ENCODE measurements at regions not wholly inside any gene's neighbourhood (a gene's known extent, or its start where the extent isn't known, plus 50 kb on each side); places are given as distances from the start of the nearest gene placed in this dataset.

GRCh38 chr1:234989479-234990327, 138.9 kb downstream of the TOMM20 start:
- Histone ChIP-seq H3K4me1 (ENCODE audit: control insufficient read depth in 1 of 2, insufficient read depth in 2 of 2, low read length in 2 of 2) (peaks cover 16 to 22% of the 10 kb centered on the region in 2 donors), H3K9ac (ENCODE audit: low read depth in 1 of 2, low read length in 2 of 2) (no peak overlapping the region), H3K36me3 (ENCODE audit: control insufficient read depth in 1 of 2, insufficient read depth in 2 of 2, low read length in 2 of 2) (no peaks in the 10 kb centered on the region), H3K27me3 (ENCODE audit: control insufficient read depth in 1 of 2, insufficient read depth in 2 of 2, low read length in 2 of 2) (no peaks in the 10 kb centered on the region), H3K27ac (ENCODE audit: low read depth, low read length) (no peak overlapping the region), H3K9me3 (ENCODE audit: control insufficient read depth in 1 of 2, low read length in 2 of 2) (no peaks in the 10 kb centered on the region), H3K4me3 (ENCODE audit: low read depth in 1 of 2, low read length in 2 of 2) (no peak overlapping the region)

- Histone ChIP-seq H3K27me3 (ENCODE audit: control insufficient read depth in 1 of 2, insufficient read depth in 2 of 2, low read length in 2 of 2) (no peaks in the 10 kb centered on the region), H3K27ac (ENCODE audit: low read depth, low read length) (no peak overlapping the region), H3K4me1 (ENCODE audit: control insufficient read depth in 1 of 2, insufficient read depth in 2 of 2, low read length in 2 of 2) (peaks cover 23 to 29% of the 10 kb centered on the region in 2 donors), H3K9me3 (ENCODE audit: control insufficient read depth in 1 of 2, low read length in 2 of 2) (no peaks in the 10 kb centered on the region), H3K4me3 (ENCODE audit: low read depth in 1 of 2, low read length in 2 of 2) (no peak overlapping the region), H3K36me3 (ENCODE audit: control insufficient read depth in 1 of 2, insufficient read depth in 2 of 2, low read length in 2 of 2) (no peaks in the 10 kb centered on the region), H3K9ac (ENCODE audit: low read depth in 1 of 2, low read length in 2 of 2) (no peak overlapping the region)
Measured at GRCh38 chr1:234989019-234989418, 139.6 kb downstream of the TOMM20 start.

DNA sequence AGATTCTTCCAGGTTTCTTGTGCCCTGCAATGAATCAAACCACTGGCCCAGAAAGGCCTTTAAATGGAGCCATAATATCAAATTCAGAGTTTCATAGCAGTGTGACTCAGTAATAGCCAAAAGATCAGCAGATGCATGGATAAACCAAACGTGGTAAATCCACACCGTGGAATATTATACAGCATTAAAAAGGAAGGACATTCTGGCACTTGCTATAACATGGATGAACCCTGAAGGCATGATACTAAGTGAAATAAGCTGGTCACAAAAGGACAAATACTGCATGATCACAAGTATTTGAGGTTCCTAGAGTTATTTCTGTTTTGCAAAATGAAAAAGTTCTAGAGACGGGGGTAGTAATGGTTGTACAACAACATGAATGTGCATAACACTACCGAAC, 140.1 kb downstream of the TOMM20 start:
- Histone ChIP-seq H3K27ac (ENCODE audit: low read depth, low read length) (peak overlapping the region; percentile 6), H3K9me3 (ENCODE audit: control insufficient read depth in 1 of 2, low read length in 2 of 2) (no peaks in the 10 kb centered on the region), H3K27me3 (ENCODE audit: control insufficient read depth in 1 of 2, insufficient read depth in 2 of 2, low read length in 2 of 2) (no peaks in the 10 kb centered on the region), H3K4me1 (ENCODE audit: control insufficient read depth in 1 of 2, insufficient read depth in 2 of 2, low read length in 2 of 2) (peaks cover 24 to 30% of the 10 kb centered on the region in 2 donors), H3K4me3 (ENCODE audit: low read depth in 1 of 2, low read length in 2 of 2) (no peak overlapping the region), H3K36me3 (ENCODE audit: control insufficient read depth in 1 of 2, insufficient read depth in 2 of 2, low read length in 2 of 2) (no peaks in the 10 kb centered on the region), H3K9ac (ENCODE audit: low read depth in 1 of 2, low read length in 2 of 2) (no peak overlapping the region)

GRCh38 chr1:234988155-234988517, 140.5 kb downstream of the TOMM20 start:
- peak overlapping the region; percentile 48 for H3K27ac ChIP-seq (ENCODE audit: low read depth, low read length)
- H3K4me1 ChIP-seq (ENCODE audit: control insufficient read depth in 1 of 2, insufficient read depth in 2 of 2, low read length in 2 of 2): peaks cover 24 to 30% of the 10 kb centered on the region in 2 donors
- no peaks in the 10 kb centered on the region for H3K27me3 ChIP-seq (ENCODE audit: control insufficient read depth in 1 of 2, insufficient read depth in 2 of 2, low read length in 2 of 2)
- H3K36me3 ChIP-seq (ENCODE audit: control insufficient read depth in 1 of 2, insufficient read depth in 2 of 2, low read length in 2 of 2): no peaks in the 10 kb centered on the region
- H3K9me3 ChIP-seq (ENCODE audit: control insufficient read depth in 1 of 2, low read length in 2 of 2): no peaks in the 10 kb centered on the region
- H3K9ac ChIP-seq (ENCODE audit: low read depth in 1 of 2, low read length in 2 of 2): peak overlapping the region; percentile 27 to 49
- no peak overlapping the region for H3K4me3 ChIP-seq (ENCODE audit: low read depth in 1 of 2, low read length in 2 of 2)

DNA sequence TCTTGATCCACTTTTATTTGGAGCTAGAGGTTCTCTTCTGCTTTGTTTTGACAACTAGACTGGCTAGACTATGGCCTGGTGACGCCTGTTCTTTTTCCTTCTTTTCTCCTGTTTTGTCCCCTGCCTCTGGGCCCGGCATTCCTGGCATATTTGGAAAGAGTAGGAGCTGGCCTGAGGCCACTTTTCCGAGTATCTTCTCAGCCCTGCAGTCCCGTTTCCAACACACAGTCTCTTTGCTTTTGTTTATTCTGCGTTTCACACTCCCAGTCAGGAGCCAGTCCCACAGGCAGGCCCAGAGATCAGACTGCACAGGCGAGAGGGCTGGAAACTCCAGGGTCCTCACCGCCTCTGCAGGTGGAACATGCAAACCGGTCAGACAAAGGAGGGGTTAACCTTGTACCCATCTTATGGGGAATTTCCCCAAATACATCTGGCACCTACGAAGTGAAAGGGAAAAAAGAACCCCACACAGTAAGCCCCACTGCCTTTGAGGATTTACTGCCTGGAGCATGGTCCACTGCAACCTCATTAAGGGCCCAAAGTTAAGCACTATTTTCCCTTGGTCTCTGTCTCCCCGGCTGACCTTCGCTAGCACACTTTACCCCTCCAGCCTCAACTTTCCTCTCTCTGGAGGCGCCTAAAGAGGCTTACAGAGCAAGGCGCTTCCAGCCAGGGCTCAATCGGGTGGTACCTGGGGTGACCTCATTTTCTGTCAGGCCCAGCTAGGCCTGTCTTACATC, 141.1 kb downstream of the TOMM20 start:
- H3K4me3 ChIP-seq (ENCODE audit: low read depth in 1 of 2, low read length in 2 of 2): no peak overlapping the region
- peaks cover 24 to 30% of the 10 kb centered on the region in 2 donors for H3K4me1 ChIP-seq (ENCODE audit: control insufficient read depth in 1 of 2, insufficient read depth in 2 of 2, low read length in 2 of 2)
- no peaks in the 10 kb centered on the region for H3K9me3 ChIP-seq (ENCODE audit: control insufficient read depth in 1 of 2, low read length in 2 of 2)
- peak overlapping the region; percentile 27 to 49 for H3K9ac ChIP-seq (ENCODE audit: low read depth in 1 of 2, low read length in 2 of 2)
- H3K27ac ChIP-seq (ENCODE audit: low read depth, low read length): peak overlapping the region; percentile 48
- H3K27me3 ChIP-seq (ENCODE audit: control insufficient read depth in 1 of 2, insufficient read depth in 2 of 2, low read length in 2 of 2): no peaks in the 10 kb centered on the region
- no peaks in the 10 kb centered on the region for H3K36me3 ChIP-seq (ENCODE audit: control insufficient read depth in 1 of 2, insufficient read depth in 2 of 2, low read length in 2 of 2)

DNA sequence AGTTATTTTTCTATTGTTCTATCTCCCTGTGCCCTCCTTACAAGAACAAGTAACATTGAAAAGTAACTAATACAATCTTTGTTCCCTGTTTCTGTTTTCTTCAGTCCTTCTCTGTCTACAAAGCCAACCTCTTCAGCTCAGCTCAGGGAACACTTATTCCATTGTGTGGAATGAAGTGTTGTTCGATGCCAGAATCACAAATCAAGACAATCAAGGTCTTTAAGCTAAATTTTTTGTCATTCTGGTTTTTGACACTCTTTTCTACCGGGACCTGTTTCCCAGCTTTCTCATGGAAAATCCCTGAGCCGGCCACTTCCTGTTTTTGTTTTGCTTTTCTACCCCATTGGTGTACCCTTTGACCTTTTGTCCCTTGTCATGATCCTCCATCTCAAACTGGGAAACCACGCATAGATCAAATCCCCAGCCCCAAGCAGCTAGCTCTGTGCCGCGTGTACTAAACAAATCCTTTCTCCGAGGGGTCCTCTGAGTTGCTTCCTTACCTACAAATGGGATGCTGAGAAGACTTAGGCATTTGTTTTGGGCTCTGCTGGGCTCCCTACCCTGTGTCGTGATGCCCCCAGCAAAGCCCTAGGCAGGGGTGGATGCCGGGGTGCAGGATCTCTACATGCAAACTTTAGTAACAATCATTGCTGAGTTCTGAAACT, 141.8 kb downstream of the TOMM20 start:
- Histone ChIP-seq H3K9me3 (ENCODE audit: control insufficient read depth in 1 of 2, low read length in 2 of 2) (no peaks in the 10 kb centered on the region), H3K4me1 (ENCODE audit: control insufficient read depth in 1 of 2, insufficient read depth in 2 of 2, low read length in 2 of 2) (peaks cover 26 to 30% of the 10 kb centered on the region in 2 donors), H3K27me3 (ENCODE audit: control insufficient read depth in 1 of 2, insufficient read depth in 2 of 2, low read length in 2 of 2) (no peaks in the 10 kb centered on the region), H3K36me3 (ENCODE audit: control insufficient read depth in 1 of 2, insufficient read depth in 2 of 2, low read length in 2 of 2) (no peaks in the 10 kb centered on the region), H3K27ac (ENCODE audit: low read depth, low read length) (peak overlapping the region; percentile 48), H3K9ac (ENCODE audit: low read depth in 1 of 2, low read length in 2 of 2) (no peak overlapping the region), H3K4me3 (ENCODE audit: low read depth in 1 of 2, low read length in 2 of 2) (no peak overlapping the region)

DNA sequence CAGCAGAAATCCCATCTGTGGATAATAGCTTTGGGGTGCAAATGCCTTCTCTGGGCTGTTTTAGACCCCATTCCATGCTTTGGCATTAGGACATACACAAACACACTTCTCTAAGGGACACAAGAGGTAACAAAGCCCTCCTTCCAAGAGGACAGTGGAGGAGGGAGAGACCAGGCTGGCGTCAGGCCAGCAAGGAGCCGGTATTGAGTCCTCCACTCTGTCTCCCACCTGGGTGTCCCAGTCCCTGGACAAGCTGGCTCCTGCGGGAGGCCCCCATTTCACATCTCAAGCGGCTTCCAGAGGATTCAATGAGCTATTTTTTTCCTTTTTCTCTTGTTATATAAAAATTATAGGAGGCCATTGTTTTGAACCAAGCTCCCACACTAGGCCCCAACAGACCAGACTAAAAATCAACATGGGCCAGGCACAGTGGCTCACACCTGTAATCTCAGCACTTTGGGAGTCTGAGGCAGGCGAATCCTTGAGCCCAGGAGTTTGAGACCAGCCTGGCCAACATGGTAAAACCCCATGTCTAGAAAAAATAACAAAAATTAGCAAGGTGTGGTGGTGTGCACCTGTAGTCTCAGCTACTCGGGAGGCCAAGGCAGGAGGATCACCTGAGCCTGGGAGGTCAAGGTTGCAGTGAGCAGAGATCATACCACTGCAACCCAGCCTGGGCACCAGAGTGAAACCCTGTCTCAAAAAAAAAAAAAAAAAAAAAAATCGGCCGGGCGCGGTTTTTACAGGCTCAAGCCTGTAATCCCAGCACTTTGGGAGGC, 142.9 kb downstream of the TOMM20 start:
- Histone ChIP-seq H3K27me3 (ENCODE audit: control insufficient read depth in 1 of 2, insufficient read depth in 2 of 2, low read length in 2 of 2) (no peaks in the 10 kb centered on the region), H3K9me3 (ENCODE audit: control insufficient read depth in 1 of 2, low read length in 2 of 2) (no peaks in the 10 kb centered on the region), H3K27ac (ENCODE audit: low read depth, low read length) (no peak overlapping the region), H3K9ac (ENCODE audit: low read depth in 1 of 2, low read length in 2 of 2) (no peak overlapping the region), H3K4me1 (ENCODE audit: control insufficient read depth in 1 of 2, insufficient read depth in 2 of 2, low read length in 2 of 2) (peaks cover 38 to 41% of the 10 kb centered on the region in 2 donors), H3K36me3 (ENCODE audit: control insufficient read depth in 1 of 2, insufficient read depth in 2 of 2, low read length in 2 of 2) (no peaks in the 10 kb centered on the region), H3K4me3 (ENCODE audit: low read depth in 1 of 2, low read length in 2 of 2) (no peak overlapping the region)

DNA sequence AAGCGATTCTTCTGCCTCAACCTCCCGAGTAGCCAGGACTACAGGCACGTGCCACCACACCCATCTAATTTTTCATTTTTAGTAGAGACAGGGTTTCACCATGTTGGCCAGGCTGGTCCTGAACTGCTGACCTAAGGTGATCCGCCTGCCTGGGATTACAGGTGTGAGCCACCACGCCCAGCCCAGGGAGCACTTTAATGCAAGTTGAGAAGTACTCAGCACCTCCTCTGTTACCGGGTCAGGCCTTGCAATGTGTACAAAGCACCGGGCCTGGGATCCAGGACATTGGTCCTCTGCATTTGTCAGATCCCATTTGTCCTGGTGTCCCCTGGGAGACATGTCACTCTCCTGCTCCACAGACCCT, 143.6 kb downstream of the TOMM20 start:
- Histone ChIP-seq H3K4me3 (ENCODE audit: low read depth in 1 of 2, low read length in 2 of 2) (no peak overlapping the region), H3K27me3 (ENCODE audit: control insufficient read depth in 1 of 2, insufficient read depth in 2 of 2, low read length in 2 of 2) (no peaks in the 10 kb centered on the region), H3K27ac (ENCODE audit: low read depth, low read length) (no peak overlapping the region), H3K9me3 (ENCODE audit: control insufficient read depth in 1 of 2, low read length in 2 of 2) (no peaks in the 10 kb centered on the region), H3K9ac (ENCODE audit: low read depth in 1 of 2, low read length in 2 of 2) (no peak overlapping the region), H3K4me1 (ENCODE audit: control insufficient read depth in 1 of 2, insufficient read depth in 2 of 2, low read length in 2 of 2) (peaks cover 45 to 47% of the 10 kb centered on the region in 2 donors), H3K36me3 (ENCODE audit: control insufficient read depth in 1 of 2, insufficient read depth in 2 of 2, low read length in 2 of 2) (no peaks in the 10 kb centered on the region)

DNA sequence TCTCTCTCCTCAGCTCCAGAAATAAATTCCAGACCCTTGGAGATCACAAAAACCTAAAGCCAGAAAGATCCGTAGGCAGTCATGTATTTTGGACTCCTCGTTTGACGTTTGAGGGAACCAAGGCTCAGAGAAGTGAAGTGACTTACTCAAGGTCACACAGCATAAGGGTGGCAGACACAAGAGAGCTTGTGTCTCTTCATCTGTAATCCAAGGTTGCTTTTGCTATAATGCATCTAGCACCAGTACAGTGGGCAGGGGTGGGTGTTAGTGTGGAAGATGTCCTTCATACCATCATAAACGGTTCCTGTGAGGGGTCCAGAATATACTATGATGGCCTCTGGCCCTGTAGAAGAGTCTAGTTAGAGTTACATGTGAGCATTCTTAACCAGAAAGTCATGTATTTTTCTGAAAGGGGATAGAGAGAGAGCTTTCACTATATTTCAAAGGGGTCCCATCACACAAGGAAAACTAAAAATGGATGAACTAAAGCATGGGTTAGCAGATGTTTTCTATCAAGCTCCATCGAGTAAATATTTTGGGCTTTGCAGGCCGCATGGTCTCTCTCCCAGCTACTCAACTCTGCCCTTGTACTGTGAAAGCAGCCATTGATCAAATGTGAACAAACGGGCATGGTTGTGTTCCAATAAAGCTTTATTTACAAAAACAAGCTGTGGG, 144.9 kb downstream of the TOMM20 start:
- Histone ChIP-seq H3K27me3 (ENCODE audit: control insufficient read depth in 1 of 2, insufficient read depth in 2 of 2, low read length in 2 of 2) (no peaks in the 10 kb centered on the region), H3K9ac (ENCODE audit: low read depth in 1 of 2, low read length in 2 of 2) (peak overlapping the region in 1 of 2 donors; percentile 27), H3K36me3 (ENCODE audit: control insufficient read depth in 1 of 2, insufficient read depth in 2 of 2, low read length in 2 of 2) (no peaks in the 10 kb centered on the region), H3K4me3 (ENCODE audit: low read depth in 1 of 2, low read length in 2 of 2) (no peak overlapping the region), H3K27ac (ENCODE audit: low read depth, low read length) (peak overlapping the region; percentile 11), H3K4me1 (ENCODE audit: control insufficient read depth in 1 of 2, insufficient read depth in 2 of 2, low read length in 2 of 2) (peaks cover 58 to 59% of the 10 kb centered on the region in 2 donors), H3K9me3 (ENCODE audit: control insufficient read depth in 1 of 2, low read length in 2 of 2) (no peaks in the 10 kb centered on the region)

All from duodenal mucosa (tissue), 2 donors.